ENCODE measurements at regions not wholly inside any gene's neighbourhood (a gene's known extent, or its start where the extent isn't known, plus 50 kb on each side); places are given as distances from the start of the nearest gene placed in this dataset.

DNA sequence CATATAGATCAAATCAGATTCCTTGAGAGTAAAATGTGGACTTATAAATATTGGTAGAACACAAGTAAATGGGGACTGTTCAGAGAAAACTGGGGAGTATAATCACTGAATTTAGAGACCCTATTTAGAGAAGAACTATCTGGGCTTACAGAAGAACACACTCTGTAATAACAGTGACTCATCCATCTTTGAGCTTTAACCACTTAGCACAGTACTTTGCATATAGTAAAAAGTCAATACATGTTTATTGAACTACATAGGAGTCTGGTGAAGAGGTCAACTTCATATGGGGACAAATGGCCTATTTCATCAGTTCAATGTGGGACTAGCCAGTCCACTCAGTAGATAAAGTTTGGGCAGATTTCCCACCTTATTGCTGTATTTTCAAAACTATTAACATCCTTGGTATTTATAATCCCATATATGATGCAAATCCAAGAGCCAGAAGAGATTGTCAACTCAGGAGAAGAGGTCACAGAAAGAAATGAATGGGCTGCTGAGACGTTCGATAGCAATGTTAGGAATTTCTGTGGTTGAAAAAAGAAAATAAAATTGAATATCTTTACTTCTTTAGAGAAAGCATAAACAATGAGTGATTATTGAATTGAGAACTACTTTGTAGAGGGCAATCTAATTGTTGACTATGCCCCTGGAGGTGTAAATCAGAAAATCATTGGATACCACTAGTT, 119.3 kb upstream of the CACNA2D1 start:
- TF ChIP-seq, protein P1, sequence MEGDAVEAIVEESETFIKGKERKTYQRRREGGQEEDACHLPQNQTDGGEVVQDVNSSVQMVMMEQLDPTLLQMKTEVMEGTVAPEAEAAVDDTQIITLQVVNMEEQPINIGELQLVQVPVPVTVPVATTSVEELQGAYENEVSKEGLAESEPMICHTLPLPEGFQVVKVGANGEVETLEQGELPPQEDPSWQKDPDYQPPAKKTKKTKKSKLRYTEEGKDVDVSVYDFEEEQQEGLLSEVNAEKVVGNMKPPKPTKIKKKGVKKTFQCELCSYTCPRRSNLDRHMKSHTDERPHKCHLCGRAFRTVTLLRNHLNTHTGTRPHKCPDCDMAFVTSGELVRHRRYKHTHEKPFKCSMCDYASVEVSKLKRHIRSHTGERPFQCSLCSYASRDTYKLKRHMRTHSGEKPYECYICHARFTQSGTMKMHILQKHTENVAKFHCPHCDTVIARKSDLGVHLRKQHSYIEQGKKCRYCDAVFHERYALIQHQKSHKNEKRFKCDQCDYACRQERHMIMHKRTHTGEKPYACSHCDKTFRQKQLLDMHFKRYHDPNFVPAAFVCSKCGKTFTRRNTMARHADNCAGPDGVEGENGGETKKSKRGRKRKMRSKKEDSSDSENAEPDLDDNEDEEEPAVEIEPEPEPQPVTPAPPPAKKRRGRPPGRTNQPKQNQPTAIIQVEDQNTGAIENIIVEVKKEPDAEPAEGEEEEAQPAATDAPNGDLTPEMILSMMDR (IDR thresholded peaks at IDR 0.05; ENCODE audit: extremely low read depth in 1 of 2, insufficient read depth in 1 of 2, low read depth in 1 of 2, low read length in 2 of 2) = no peak
- no peak for TF ChIP-seq POLR2AphosphoS5 (IDR thresholded peaks at IDR 0.05; ENCODE audit: insufficient read depth, low read depth, low read length)
